B cell (primary cell): ENCODE measurements at regions not wholly inside any gene's neighbourhood (a gene's known extent, or its start where the extent isn't known, plus 50 kb on each side); places are given as distances from the start of the nearest gene placed in this dataset.

ENCODE experiments used
- EZH2 ChIP-seq: IDR thresholded peaks from 2 replicates; pipeline ENCODE4 v1.6.1; 2012; ENCODE audit warnings: borderline replicate concordance, low read depth, mild to moderate bottlenecking, moderate library complexity, low read length; ENCODE audit not compliant: insufficient read depth, poor library complexity, severe bottlenecking
- TF ChIP-seq, protein P1 (sequence below): fragments of 200-600 bp; IDR thresholded peaks from one replicate; pipeline ENCODE4 v1.8.0; 2022; ENCODE audit warnings: antibody characterized with exemption, mild to moderate bottlenecking

DNA sequence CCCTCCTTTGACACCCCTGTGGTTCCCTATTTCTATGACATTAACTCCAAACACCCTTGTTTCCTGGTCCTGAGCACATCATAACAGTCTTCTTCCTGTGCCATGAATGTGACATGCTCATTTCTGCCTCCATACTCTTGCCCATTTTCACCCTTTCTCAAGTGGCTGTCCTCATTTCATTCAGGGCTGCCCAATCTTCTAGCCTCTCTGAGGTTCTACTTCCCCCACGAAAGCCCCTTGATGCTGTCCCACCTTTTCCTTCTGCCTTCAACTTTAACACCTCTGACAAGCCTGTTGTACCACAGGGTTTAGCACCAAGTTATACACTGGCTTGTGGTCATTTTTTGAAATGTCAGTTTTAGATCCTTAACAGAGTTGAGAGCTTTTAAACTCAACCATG, 136.2 kb upstream of the BOD1L1 start:
- TF ChIP-seq, protein P1, sequence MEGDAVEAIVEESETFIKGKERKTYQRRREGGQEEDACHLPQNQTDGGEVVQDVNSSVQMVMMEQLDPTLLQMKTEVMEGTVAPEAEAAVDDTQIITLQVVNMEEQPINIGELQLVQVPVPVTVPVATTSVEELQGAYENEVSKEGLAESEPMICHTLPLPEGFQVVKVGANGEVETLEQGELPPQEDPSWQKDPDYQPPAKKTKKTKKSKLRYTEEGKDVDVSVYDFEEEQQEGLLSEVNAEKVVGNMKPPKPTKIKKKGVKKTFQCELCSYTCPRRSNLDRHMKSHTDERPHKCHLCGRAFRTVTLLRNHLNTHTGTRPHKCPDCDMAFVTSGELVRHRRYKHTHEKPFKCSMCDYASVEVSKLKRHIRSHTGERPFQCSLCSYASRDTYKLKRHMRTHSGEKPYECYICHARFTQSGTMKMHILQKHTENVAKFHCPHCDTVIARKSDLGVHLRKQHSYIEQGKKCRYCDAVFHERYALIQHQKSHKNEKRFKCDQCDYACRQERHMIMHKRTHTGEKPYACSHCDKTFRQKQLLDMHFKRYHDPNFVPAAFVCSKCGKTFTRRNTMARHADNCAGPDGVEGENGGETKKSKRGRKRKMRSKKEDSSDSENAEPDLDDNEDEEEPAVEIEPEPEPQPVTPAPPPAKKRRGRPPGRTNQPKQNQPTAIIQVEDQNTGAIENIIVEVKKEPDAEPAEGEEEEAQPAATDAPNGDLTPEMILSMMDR = no peak
- TF ChIP-seq EZH2 = no peak
